Hematopoietic multipotent progenitor cell treated with erythropoietin and hydrocortisone succinate and interleukin-3 and kit ligand, for 6 days (in vitro differentiated cells): ENCODE measurements at regions not wholly inside any gene's neighbourhood (a gene's known extent, or its start where the extent isn't known, plus 50 kb on each side); places are given as distances from the start of the nearest gene placed in this dataset.
A peak's percentile ranks its signal among the peaks of the same experiment; 100 is the strongest.

Experiments used
- DNase-seq: peaks from one replicate; pipeline ENCODE4 v3.0.0-alpha.2; 2015

DNA sequence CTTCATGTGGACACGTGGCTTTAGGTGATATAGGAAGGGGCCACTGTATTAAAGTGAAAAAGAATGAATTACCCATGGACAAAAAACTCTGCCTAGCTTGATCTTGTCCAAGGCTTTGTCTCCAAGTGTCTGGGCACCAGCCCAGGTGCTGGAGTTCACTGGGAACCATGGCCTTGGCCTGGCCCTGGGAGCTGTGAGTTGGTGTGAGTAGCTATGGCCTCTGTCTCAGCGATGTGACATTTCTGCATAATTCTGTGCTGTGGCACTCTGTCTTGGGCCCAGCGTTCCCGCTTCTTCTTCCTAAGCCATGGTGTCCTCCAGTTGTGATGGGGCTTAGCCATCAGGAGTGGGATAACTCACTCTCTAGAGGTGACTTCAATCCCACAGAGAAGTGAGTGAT lies 119.0 kb upstream of the PPP2R2D start:
- DNase-seq, result no peak

DNA sequence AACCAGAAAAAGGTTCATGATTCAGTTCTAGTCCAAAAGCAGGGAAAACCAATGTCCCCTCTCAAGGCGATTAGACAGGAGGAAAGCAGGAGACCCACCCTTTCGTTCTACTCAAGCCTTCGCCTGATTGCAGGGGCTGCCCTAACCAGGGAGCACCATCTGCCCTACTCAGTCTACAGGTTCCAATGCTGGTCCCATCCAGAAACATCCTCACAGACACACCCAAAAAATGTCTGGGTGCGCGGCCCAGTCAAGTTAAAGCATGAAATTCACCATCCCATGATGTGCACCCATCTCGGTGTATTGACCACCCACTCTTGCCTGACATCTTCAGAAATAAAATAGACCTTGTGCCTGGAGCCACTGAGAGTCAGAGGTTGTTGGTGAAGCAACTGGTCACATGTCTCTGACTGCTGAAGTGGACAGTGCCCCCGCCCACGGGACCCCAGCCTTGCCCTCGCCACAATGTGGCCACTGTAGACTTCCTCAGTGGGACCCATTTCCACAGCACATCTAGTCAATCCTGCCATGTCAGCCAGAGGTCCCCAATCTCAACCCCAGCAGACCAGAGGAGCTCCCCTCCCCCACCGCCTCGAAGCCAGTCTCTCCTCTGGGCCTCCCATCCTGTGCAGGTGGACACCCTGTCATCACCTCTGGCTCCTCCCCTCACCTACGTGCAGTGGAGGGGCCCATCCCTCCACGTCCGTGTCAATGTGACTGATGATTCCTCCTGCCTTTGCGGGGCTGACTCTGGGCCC lies 116.3 kb upstream of the PPP2R2D start:
- DNase-seq, result no peak

DNA sequence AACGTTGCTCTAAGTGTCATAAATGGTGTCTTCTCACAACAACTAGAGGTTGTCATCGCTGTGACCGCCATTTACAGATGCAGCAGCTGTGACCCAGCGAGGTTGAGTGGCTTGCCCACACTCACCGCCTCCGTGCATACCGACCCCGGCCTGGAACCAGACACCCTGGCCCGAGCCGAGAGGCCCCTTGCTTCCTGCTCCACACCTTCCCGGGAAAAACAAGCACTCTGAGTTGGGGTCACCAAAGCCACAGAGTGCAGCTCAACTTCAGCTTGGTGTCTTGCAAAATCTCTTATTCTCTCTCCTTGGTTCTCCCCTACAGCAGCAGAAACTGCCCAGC lies 115.7 kb upstream of the PPP2R2D start:
- DNase-seq, result no peak

DNA sequence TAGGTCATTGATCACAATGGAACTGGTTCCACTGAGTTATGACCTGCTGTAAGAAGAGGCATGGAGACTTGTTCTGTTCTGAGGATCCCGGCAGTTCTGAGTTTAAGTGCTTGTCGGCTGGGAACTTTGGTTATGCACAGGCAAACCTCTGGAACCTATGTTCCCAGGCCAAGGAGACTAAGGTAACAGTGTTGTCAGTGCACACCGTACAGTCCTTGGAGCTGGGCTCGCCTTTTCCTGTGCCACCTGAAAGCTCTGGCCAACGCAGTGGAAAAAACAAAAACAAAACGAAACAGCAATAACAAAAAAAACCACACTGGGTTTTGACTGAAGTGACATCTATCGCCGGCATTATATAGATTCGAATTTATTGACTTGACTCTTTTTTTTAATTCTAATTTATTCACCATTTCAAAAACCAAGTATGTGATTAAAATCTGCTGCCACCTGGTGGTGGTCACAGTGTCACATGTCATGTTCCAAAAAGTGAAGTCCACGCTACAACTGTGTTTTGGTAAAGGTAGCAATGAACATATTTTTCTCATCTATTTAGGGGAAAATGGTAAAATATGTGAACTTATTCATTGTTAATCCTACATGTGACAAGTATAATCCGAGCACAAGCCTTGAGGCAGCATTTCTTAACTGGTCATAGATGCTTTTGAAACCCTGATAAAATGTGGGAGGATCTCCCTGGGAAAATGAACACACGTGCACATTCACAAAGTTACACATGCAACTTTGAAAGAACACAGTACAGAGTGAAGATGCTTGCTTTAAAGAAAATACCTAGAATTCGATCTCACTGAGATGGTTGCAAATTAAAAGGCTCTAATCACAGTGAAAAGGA lies 113.8 kb upstream of the PPP2R2D start:
- peak; percentile 68 for DNase-seq

DNA sequence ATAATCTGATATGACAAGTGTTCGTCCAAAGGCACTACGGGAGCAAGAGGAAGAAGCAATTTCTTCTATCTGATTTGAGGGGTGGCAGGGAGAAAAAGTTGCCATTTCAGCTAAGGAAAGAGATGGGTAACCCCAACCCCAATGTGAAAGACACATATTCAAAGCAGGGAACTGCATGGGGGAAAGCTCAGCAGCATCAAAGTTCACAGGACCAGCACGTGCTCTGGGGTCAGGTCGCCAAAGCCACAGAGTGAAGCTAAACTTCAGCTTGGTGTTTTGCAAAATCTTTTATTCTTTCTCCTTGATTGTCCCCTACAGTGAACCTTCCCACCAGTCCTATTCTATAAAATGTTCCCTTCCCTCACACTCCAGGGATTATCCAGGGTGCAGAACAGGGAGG lies 112.8 kb upstream of the PPP2R2D start:
- DNase-seq, result no peak

DNA sequence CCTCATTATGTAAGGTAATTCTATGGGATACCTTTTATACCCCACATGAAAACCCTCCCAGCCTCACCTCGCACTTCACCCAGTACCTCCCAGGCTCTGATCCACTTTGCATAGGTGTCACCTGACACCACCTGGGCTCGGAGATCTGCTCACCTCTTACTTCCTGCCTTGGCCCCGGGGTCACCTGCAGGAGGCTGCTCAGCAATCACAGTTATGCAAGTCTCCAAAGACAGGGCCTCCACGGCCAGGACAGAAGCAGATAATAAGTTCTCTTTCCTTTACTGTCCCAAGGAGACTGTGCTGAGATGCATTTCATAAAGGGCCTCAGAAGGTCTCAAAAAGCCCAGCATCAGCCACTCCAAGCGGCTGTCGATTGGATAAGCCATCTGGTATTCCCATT lies 112.4 kb upstream of the PPP2R2D start:
- DNase-seq, result no peak

DNA sequence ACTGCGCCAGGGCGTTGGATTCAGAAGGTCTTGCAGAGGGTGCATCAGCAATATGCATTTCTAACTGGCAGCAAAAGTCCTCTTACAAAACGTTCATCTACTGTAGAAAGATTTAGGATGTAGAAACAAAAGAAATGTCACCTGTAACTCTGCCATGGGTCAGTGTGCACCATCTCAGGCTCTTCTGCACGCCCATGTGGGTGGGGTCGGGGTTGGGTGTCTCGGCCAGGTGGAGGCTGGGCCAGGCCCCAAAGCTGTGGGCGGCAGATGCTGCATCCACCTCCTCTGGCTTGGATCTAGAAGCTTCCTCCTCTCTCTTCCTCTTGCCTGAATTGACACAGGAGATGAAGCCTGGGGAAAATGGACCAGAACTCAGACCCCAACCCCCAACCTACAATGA lies 111.3 kb upstream of the PPP2R2D start:
- DNase-seq, result no peak

DNA sequence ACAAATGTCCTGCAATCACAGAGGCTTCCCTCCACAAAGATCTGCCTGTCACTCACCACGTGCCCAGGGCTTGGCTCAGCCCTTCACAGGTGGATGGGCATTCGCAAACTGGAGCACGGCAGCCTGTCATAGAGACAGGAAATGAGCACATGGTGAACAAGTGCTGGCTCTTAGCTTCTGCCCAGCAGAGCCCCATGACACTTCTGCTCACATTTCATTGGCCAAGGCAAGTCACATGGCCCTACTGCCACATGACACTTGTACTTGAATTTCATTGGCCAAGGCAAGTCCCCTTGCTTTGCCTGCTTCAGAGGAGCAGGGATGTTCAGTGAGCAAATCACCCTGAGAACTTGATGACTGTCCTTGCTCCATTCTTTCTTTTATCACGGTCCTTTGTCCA lies 110.8 kb upstream of the PPP2R2D start:
- peak; percentile 4 for DNase-seq

DNA sequence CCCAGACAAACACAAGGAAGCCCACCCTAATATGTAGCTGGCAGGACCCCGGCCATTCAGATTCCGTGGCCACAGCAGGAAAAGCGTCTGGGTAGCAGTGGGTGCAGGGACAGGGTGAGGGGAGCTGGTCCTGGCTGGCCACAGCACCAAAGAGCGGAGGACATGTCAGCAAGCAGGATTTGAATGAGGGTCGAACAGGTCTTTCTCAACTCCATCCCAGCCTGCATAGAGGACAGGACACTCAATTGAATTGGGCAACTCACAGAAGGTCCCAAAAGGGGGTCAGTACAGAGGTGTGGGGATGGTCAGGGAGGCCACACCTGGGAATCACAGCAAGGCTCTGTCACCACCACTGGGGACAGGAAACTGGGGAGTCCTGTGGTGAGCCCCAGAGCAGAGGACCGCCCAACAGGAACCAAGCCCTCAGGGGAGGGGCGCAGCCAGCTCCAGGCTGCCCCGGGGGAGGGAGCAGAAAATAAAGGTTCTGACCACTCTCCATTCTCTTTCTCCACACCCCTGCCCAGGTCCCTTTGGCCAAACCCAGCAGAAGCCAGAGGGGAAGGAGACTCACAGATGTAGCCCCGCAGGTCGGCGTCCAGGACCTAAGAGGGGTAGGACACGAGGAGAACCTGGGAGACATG lies 108.7 kb upstream of the PPP2R2D start:
- DNase-seq, result no peak

DNA sequence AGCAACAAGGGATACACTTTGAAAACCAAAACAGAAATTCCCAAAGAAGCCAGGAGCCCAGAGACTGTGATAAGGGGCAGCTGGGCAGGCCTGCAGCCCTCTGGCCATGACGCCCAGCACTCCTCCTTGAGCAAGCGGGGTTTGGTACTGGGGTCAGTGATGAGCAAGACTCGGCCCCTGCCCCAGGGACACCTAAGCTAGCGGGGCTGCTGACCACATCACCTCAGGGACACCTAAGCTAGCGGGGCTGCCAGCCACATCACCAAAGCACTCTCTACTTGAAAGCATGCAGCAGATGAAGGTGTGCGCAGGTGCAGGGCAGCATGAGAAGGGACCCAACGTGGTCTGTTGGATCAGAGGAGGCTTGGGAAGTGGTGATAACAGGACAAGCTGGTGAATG lies 108.0 kb upstream of the PPP2R2D start:
- DNase-seq, result no peak

DNA sequence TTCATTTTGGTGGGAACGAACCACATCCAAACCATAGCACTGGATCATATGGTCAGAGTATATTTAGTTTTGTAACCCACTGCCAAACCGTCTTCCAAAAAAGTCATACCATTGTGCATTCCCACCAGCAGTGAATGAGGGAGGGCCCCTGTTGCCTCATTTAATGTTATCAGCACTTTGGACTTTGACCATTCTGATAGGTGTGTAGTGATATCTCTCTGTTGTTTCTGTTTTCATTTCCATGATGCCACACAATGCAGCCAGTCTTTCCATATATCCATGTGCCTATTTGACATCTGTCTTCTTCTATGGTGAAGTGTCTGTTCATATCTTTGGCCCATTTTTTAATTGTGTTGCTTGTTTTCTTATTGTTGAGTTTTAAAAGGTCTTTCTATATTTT lies 105.0 kb upstream of the PPP2R2D start:
- no peak for DNase-seq

DNA sequence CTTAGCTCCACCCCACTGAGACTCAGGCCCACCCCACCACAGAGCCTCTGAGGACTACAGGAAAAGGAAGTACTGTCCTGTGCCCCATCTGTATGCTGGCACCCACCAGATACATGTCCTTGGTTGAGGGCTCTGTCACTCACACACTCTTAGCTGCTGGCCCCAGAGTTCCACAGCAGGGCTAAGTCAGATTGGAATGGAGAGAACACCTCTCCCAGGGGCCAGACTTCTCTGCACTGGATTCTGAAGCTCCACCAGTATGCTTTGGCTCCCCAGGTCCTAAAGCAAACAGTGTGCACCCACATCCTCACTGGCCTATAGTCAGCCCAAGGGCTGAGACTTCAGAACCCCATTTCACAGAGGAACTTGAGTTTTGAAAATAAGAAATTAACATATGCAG lies 103.2 kb upstream of the PPP2R2D start:
- DNase-seq, result no peak

DNA sequence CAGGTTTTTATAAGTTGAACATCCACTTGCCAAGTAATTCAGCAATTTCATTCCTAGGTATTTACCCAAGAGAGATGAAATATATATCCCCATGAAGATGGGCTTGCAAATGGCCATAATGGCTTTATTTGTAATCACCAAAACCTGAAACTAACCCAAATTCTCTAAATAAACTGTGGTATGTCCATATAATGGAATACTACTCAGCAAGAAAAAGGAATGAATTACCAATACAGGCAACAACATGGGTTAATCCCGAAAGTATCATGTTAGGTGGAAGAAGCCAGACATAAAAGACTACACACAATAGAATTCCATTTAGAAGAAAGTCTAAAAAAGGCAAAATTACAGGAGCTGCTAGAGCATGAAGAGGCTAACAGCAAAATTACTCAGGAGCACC lies 101.4 kb upstream of the PPP2R2D start:
- DNase-seq, result no peak

DNA sequence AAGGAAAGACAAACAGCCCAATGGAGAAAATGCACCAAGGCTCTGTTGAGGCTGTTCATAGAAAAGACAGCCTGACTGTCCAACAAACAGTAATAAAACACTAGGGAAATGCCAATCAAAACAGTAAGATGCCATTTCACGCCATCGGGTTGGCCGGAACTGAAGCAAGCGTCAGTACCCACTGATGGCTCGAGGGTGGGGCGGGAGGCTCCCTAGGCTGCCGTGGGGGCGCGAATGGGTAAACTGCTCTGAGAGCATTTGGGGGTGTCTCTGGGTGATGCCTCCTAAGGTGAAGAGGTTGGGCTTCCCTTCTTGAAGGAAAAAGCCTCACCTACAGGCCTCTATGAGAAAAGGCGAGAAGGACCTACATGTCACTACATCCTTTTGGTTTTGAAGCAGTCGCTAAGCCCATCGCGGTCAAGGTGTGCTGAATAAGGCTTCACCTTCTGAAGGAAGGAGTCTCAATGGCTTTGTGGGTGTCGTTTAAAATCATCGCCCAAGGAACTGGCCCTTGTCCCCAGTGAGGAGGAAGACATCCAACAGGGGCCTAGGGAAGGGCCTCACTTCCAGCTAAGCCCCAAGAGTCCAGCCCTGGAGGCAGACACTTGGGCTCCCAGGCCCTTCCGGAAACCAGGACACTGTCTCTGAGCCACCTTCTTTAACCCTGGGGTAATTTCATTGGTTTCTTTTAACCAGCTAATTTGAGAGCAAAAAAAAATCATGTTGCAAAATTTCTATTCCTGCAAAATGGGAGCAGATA lies 98.5 kb upstream of the PPP2R2D start:
- DNase-seq, result no peak

DNA sequence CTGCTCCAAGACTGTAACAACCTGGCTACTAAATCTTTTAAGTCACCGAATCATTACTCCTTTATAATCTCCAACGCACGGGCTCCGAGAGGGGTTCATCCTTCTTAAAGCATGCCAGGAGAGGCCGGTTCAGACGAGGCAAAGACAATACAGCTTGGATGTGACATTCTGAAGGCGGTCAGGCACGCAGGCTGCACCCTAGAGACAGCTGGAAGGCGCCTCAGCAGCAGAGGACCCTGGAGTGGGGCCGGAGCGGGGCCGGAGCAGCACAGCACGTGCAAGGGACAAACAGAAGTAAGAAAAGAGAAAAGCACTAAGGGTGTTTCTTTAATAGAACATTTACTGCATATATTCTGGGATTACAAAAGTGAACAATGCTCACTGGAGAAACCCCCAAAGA lies 97.8 kb upstream of the PPP2R2D start:
- DNase-seq, result no peak

DNA sequence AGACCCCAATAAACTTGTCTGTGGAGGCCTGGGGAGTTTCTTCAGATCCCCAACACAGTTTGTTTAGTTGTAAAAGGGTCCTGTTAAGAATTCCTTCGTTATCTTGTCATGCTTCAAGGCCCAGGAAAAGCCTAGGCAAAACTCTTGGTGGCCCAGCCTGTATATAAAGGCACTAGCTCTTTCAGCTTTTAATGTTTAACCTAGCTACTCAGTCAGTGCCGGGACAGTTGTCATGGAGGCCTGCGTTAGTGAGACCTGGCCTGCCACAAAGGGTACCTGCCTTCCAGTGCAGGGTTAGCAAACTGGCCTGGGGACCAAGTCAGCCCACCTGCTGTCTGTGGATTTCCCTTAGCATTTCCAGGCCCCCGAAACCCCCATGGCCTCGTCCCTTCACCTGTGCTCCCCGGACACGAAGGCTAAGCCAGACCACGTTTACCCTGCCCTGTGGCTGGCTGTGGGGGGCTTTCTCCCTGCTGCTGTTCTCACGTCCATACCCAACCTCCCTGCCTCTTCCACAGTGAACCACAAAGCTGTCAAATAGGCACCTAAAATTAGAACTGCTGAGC lies 96.9 kb upstream of the PPP2R2D start:
- DNase-seq, result no peak

DNA sequence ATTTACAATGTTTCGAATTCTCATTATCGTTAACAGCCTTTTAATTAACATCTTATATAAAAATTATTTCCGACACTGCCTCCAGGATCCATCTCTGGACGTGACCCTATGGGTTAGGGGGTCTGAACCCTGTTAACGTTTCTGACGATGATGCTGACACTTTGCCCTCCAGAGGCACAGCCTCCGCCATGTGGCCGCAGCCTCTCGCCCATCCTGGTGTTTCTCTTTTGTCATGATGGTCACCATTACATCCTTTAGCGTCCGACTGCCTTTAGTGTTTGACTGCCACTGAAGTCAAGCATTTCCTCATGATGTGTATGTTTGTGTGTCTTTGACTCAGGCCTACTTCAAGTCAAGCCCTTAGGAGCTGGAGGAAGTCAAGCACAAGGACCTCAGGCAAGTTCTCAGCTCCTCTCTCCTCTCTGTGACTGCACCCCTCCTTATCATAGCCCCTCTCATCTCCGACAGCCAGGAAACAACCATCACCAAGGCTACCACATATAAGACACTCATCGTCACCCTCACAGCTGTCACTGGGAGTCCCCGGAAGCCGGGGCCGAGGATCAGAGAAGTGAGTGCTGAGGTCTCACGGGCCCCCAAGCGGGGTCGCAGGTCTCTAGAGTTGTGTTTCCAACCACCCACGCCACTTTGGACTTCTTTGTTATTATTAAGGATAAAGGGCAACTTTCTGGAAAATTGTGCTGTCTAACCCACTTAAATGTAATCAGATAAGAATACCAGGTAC lies 96.1 kb upstream of the PPP2R2D start:
- no peak for DNase-seq

DNA sequence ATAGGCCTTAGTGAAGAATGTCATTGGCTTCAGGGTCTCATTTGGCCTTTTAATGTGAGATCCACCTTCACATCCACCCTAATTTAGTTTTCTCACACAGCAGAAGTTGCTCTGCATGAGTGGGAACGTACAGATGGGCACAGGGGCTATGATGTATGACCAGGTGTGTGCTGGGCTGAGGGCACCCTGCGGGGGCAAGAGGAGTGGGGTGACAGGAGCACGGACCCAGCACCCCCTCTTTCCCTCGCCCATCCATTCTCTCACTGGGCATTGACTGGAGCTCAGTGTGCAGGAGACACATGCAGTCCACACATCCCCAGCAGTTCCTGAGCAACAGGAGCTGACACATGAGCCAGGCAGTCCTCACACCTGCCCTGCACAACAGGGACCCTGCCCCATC lies 95.1 kb upstream of the PPP2R2D start:
- no peak for DNase-seq

DNA sequence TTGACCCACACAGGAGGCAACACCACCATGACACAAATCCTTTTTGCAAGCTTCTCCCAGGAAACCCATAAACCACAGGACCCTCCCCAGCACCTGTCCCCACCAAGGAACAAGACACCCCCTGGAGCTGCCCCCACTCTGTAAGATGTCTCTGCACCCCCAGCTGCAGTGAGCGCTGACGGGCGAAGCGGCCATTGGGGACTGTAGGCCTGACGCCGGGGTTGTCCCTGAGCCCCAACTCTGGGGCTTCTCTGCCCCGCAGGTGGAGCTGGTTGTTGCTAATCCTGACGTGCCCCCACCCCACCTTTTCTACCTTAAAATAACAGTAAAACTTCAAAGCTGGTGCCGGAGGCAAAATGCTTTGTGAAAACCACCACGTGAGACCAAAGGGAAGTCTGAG lies 94.7 kb upstream of the PPP2R2D start:
- no peak for DNase-seq

DNA sequence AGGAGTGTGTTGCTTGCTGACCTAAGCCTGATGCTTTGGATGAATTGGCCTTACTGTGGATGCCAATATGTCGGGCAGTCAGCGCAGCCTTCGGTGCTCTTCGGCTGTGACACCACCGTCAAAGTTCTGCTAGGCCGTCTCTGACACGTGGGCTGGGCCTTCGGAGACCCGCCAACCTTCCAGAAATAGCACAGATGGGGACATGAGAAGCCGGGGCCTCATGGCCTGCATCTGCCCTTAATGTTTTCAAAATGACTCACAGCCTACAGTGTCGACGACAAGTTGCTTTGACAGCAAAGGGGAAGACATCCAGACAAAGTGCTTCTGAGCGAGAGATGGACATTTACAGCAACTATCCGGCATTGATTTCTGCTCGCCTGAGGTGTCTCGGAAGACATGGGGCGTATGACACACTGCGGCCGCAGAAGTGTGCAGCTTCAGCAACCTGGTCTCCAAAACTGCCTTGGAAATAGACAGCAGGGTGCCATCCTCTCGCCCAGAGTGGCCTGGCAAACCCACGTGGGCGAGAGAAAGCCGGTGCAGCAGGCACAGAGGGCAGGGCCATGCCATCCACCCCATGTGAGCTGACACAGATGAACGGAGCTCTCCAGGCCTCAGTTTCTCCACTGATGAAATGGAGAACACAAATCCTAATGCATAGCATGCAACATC lies 94.0 kb upstream of the PPP2R2D start:
- no peak for DNase-seq

DNA sequence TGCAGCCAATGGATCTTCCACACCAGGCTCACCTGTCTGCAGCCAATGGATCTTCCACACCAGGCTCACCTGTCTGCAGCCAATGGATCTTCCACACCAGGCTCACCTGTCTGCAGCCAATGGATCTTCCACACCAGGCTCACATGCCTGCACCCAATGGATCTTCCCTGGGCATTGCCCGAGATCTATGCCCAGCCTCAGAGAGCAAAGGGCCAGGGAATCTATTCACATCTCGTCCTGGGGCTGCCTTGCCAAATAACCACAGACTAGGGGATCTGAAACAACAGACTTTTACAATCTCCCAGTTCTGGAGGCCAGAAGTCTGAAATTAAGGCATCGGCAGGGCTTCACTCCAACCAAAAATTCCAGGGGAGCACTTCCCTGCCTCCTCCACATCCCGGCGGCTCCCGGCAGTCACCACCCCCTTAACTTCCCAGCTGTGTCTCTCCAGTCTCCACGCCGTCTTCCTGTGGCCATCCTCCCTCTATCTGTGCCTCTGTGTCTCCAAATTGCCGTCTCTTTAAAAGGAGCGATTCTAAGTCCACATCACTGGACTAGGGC lies 92.4 kb upstream of the PPP2R2D start:
- DNase-seq, result no peak
